HUES48 (cell line): ENCODE measurements at regions not wholly inside any gene's neighbourhood (a gene's known extent, or its start where the extent isn't known, plus 50 kb on each side); places are given as distances from the start of the nearest gene placed in this dataset.

ENCODE experiments used
- H3K27ac ChIP-seq: one replicate; pipeline ENCODE4 v1.7.0; 2013; ENCODE audit warnings: low read depth, low read length, inconsistent platforms
- H3K27me3 ChIP-seq: 2 replicates; pipeline ENCODE4 v1.6.1; 2013; ENCODE audit warnings: mild to moderate bottlenecking, low read length; ENCODE audit not compliant: control insufficient read depth, insufficient read depth
- H3K36me3 ChIP-seq: 2 replicates; pipeline ENCODE4 v1.6.1; 2013; ENCODE audit warnings: low read length; ENCODE audit not compliant: control insufficient read depth, insufficient read depth
- H3K4me1 ChIP-seq: 2 replicates; pipeline ENCODE4 v1.6.1; 2013; ENCODE audit warnings: mild to moderate bottlenecking, low read length; ENCODE audit not compliant: control insufficient read depth, insufficient read depth
- H3K4me3 ChIP-seq: 2 replicates; pipeline ENCODE4 v1.5.1; 2013; ENCODE audit warnings: mild to moderate bottlenecking, low read depth, low read length
- H3K9ac ChIP-seq: 2 replicates; pipeline ENCODE4 v1.6.1; 2013; ENCODE audit warnings: mild to moderate bottlenecking, low read depth, low read length, moderate library complexity
- H3K9me3 ChIP-seq: 2 replicates; pipeline ENCODE4 v1.6.1; 2013; ENCODE audit warnings: low read length; ENCODE audit not compliant: control insufficient read depth, insufficient read depth

- Histone ChIP-seq H3K9ac (no peak overlapping the region), H3K4me3 (no peak overlapping the region), H3K4me1 (no peaks in the 10 kb centered on the region), H3K36me3 (no peaks in the 10 kb centered on the region), H3K27ac (no peak overlapping the region), H3K27me3 (no peaks in the 10 kb centered on the region), H3K9me3 (no peaks in the 10 kb centered on the region)
Measured at GRCh38 chr3:117264204-117264994, 554.8 kb downstream of the TUSC7 start.

DNA sequence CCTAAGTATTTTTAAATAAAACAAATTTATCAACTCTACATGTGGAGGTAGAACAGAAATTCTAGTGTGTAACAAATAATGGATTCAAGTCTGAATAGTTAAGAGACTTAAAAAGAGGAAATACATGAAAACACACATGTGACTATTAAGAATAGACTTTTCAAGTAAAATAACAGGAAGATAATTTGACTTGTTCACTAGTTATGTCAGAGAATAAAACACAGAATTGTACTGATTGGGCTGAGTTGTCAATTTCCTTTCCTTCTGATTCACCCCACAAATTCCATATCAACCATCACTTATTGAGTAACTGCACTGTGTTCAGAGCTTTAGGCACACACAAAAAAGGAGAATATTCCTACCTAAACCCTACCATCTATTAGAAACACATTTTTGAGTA is 557.2 kb downstream of the TUSC7 start:
- H3K9me3 ChIP-seq: no peaks in the 10 kb centered on the region
- H3K9ac ChIP-seq: no peak overlapping the region
- H3K4me3 ChIP-seq: no peak overlapping the region
- H3K27ac ChIP-seq: no peak overlapping the region
- H3K27me3 ChIP-seq: no peaks in the 10 kb centered on the region
- no peaks in the 10 kb centered on the region for H3K4me1 ChIP-seq
- no peaks in the 10 kb centered on the region for H3K36me3 ChIP-seq

- no peak overlapping the region for H3K27ac ChIP-seq
- H3K4me3 ChIP-seq: no peak overlapping the region
- H3K4me1 ChIP-seq: no peaks in the 10 kb centered on the region
- no peaks in the 10 kb centered on the region for H3K9me3 ChIP-seq
- H3K36me3 ChIP-seq: no peaks in the 10 kb centered on the region
- H3K27me3 ChIP-seq: no peaks in the 10 kb centered on the region
- no peak overlapping the region for H3K9ac ChIP-seq
Measured at GRCh38 chr3:117268318-117268717, 558.7 kb downstream of the TUSC7 start.

DNA sequence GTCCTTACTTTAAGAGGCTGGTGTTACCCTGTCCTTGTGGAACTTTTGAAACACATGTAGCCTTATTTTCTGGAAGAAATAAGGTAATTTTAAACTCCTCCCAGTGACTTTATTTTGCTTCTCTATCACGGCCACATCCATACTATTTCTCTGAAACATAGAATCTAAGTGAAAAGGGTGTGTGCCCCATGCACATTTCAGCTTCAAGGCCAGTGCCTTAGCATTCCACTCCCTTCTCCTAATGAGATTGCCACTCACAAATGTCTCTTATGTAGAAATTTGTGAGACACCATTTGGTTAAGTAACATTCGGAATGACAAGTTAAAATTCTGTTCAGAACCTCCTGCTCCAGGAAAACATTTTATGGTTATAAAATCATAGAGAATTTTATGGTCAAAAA is 562.7 kb downstream of the TUSC7 start:
- no peak overlapping the region for H3K4me3 ChIP-seq
- no peaks in the 10 kb centered on the region for H3K36me3 ChIP-seq
- no peaks in the 10 kb centered on the region for H3K4me1 ChIP-seq
- no peaks in the 10 kb centered on the region for H3K9me3 ChIP-seq
- H3K9ac ChIP-seq: no peak overlapping the region
- H3K27ac ChIP-seq: no peak overlapping the region
- no peaks in the 10 kb centered on the region for H3K27me3 ChIP-seq

DNA sequence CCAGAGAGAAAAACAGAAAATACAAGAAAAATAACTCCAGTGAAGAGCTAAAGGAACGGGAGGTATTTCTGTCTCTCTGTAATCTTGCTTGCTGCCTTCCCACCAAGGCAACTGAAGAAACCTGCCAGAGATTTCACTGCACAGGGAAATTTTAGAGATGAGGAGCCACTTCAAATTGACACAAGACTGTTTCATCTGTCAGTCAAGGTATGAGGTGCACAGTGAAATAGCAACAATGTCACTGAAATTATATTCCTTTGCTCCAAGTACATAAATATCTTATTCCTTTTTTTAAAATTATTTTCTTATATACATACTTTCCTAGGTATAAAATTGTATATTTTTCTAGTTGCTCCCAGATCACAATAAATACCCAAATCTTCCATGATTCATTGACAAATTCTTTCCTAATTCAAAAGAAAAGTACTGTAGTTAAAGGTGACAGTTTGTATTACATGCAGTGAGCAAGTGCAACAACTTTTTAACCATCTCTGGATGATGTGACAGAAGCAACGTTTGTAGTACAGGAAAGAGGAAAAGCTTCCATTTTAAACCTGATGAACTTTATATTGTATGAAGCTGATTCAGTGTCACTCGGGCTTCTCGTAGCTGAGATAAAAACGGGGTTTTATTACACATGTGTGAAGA is 563.4 kb downstream of the TUSC7 start:
- H3K36me3 ChIP-seq: no peaks in the 10 kb centered on the region

GRCh38 chr3:117277816-117278215 is 568.2 kb downstream of the TUSC7 start:
- Histone ChIP-seq H3K27me3 (no peaks in the 10 kb centered on the region), H3K27ac (no peak overlapping the region), H3K4me1 (peaks cover 11% of the 10 kb centered on the region; the same call in 1 of the 2 replicates), H3K9ac (no peak overlapping the region), H3K9me3 (no peaks in the 10 kb centered on the region), H3K36me3 (no peaks in the 10 kb centered on the region), H3K4me3 (no peak overlapping the region)

More for the DNA sequence above, 563.4 kb downstream of the TUSC7 start:
- Histone ChIP-seq H3K27ac (no peak overlapping the region), H3K9me3 (no peaks in the 10 kb centered on the region), H3K4me1 (peaks cover 4% of the 10 kb centered on the region; the same call in 1 of the 2 replicates), H3K27me3 (no peaks in the 10 kb centered on the region), H3K4me3 (no peak overlapping the region), H3K9ac (no peak overlapping the region)

GRCh38 chr3:117278424-117279190 is 569.0 kb downstream of the TUSC7 start:
- no peaks in the 10 kb centered on the region for H3K27me3 ChIP-seq
- no peak overlapping the region for H3K9ac ChIP-seq
- no peaks in the 10 kb centered on the region for H3K9me3 ChIP-seq
- peaks cover 11% of the 10 kb centered on the region; the same call in 1 of the 2 replicates for H3K4me1 ChIP-seq
- peak overlapping the region; percentile 26 for H3K27ac ChIP-seq
- H3K36me3 ChIP-seq: no peaks in the 10 kb centered on the region
- H3K4me3 ChIP-seq: no peak overlapping the region

DNA sequence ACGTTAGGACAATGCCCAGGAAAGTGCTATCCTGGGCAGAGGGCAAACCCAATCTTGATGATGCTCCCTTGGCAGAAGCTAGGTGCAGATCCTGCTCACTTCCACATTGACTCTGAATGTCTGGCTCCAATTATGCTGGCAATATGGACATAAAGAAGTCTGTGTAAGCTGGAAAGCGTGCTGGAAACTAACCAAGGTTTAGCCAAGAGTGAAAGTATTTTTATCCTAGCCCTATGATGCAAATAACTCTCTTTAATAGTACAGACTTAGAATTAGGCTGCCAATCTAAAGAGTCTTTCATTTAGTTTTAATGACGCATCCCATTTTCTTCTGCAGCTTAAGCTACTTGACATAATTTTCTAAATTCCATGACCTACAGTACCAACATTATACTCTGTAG is 571.8 kb downstream of the TUSC7 start:
- no peaks in the 10 kb centered on the region for H3K9me3 ChIP-seq
- H3K4me1 ChIP-seq: peaks cover 11% of the 10 kb centered on the region; the same call in 1 of the 2 replicates
- H3K4me3 ChIP-seq: no peak overlapping the region
- no peaks in the 10 kb centered on the region for H3K27me3 ChIP-seq
- no peaks in the 10 kb centered on the region for H3K36me3 ChIP-seq
- H3K27ac ChIP-seq: no peak overlapping the region
- H3K9ac ChIP-seq: no peak overlapping the region

GRCh38 chr3:117282566-117282965 is 573.0 kb downstream of the TUSC7 start:
- Histone ChIP-seq H3K4me3 (no peak overlapping the region), H3K36me3 (no peaks in the 10 kb centered on the region), H3K9me3 (no peaks in the 10 kb centered on the region), H3K27me3 (no peaks in the 10 kb centered on the region), H3K9ac (no peak overlapping the region), H3K27ac (no peak overlapping the region), H3K4me1 (peaks cover 11% of the 10 kb centered on the region; the same call in 1 of the 2 replicates)

- no peak overlapping the region for H3K4me3 ChIP-seq
- no peaks in the 10 kb centered on the region for H3K9me3 ChIP-seq
- H3K4me1 ChIP-seq: no peaks in the 10 kb centered on the region
- H3K9ac ChIP-seq: no peak overlapping the region
- no peak overlapping the region for H3K27ac ChIP-seq
- no peaks in the 10 kb centered on the region for H3K27me3 ChIP-seq
- H3K36me3 ChIP-seq: no peaks in the 10 kb centered on the region
Measured at GRCh38 chr3:117285737-117286136, 576.2 kb downstream of the TUSC7 start.

DNA sequence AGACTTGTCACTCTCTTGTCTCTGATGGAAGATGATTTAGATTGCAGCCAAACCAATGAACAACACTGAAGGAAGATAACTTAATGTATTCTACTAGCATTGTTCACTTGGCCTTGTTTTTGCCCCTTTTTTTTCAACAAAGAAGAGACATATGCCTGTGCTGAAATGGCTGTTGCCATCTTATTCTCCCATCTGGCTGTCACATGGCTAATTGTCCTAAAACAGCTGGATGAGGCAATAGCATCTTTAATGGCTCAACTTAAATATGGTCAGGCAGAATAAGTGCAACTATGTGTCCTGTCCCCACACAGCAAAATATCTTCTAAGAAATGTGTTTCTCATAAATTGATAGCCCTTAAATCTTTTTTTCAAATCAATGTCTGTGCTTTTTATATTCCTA is 576.9 kb downstream of the TUSC7 start:
- no peaks in the 10 kb centered on the region for H3K9me3 ChIP-seq
- H3K4me1 ChIP-seq: peaks cover 4% of the 10 kb centered on the region; the same call in 1 of the 2 replicates
- no peak overlapping the region for H3K9ac ChIP-seq
- no peaks in the 10 kb centered on the region for H3K27me3 ChIP-seq
- no peak overlapping the region for H3K4me3 ChIP-seq
- no peak overlapping the region for H3K27ac ChIP-seq
- H3K36me3 ChIP-seq: no peaks in the 10 kb centered on the region
